ENCODE measurements at regions not wholly inside any gene's neighbourhood (a gene's known extent, or its start where the extent isn't known, plus 50 kb on each side); places are given as distances from the start of the nearest gene placed in this dataset.

- Histone ChIP-seq H3K4me1 (no peaks in the 10 kb centered on the region), H3K27me3 (no peaks in the 10 kb centered on the region), H3K27ac (no peak overlapping the region), H3K4me3 (no peak overlapping the region), H3K36me3 (no peaks in the 10 kb centered on the region), H3K9me3 (no peaks in the 10 kb centered on the region)
- whole genome bisulfite sequencing, 2 donors, result 69 to 74% methylated on average over 6 of the region's 6 CpGs
- TF ChIP-seq CTCF (IDR thresholded peaks at IDR 0.05) (no peak), POLR2A (IDR thresholded peaks at IDR 0.05) (no peak)
- intact Hi-C loops (cut with DNase I), result no loop called here
- no peak for DNase-seq
Measured at GRCh38 chr2:15072836-15073235, 440.3 kb downstream of the LRATD1 start.

GRCh38 chr2:15073664-15074063, 441.1 kb downstream of the LRATD1 start:
- no peaks in the 10 kb centered on the region for H3K4me1 ChIP-seq
- intact Hi-C loops (cut with DNase I), result no loop called here
- DNase-seq, result no peak
- no peaks in the 10 kb centered on the region for H3K27me3 ChIP-seq
- H3K36me3 ChIP-seq, result no peaks in the 10 kb centered on the region
- H3K4me3 ChIP-seq, result no peak overlapping the region
- H3K27ac ChIP-seq, result no peak overlapping the region
- no peaks in the 10 kb centered on the region for H3K9me3 ChIP-seq
- 44 to 47% methylated on average over 3 of the region's 3 CpGs for WGBS, 2 donors
- no peak for TF ChIP-seq POLR2A (IDR thresholded peaks at IDR 0.05)
- TF ChIP-seq CTCF (IDR thresholded peaks at IDR 0.05), result no peak

- no peak overlapping the region for H3K27ac ChIP-seq
- no peaks in the 10 kb centered on the region for H3K9me3 ChIP-seq
- no peaks in the 10 kb centered on the region for H3K36me3 ChIP-seq
- H3K4me1 ChIP-seq, result no peaks in the 10 kb centered on the region
- no peak overlapping the region for H3K4me3 ChIP-seq
- DNase-seq, result no peak
- TF ChIP-seq CTCF (IDR thresholded peaks at IDR 0.05), result no peak
- no peak for TF ChIP-seq POLR2A (IDR thresholded peaks at IDR 0.05)
- intact Hi-C loops (cut with DNase I), result no loop called here
- no peaks in the 10 kb centered on the region for H3K27me3 ChIP-seq
Measured at GRCh38 chr2:15074319-15074718, 441.8 kb downstream of the LRATD1 start.

- DNase-seq, result no peak
- Histone ChIP-seq H3K9me3 (no peaks in the 10 kb centered on the region), H3K27ac (no peak overlapping the region), H3K36me3 (no peaks in the 10 kb centered on the region), H3K4me1 (no peaks in the 10 kb centered on the region), H3K27me3 (no peaks in the 10 kb centered on the region), H3K4me3 (no peak overlapping the region)
- TF ChIP-seq POLR2A (IDR thresholded peaks at IDR 0.05), result no peak
- TF ChIP-seq CTCF (IDR thresholded peaks at IDR 0.05), result no peak
- intact Hi-C loops (cut with DNase I), result no loop called here
- 69 to 76% methylated on average over 2 of the region's 2 CpGs for WGBS, 2 donors
Measured at GRCh38 chr2:15074751-15075700, 442.5 kb downstream of the LRATD1 start.

GRCh38 chr2:15076668-15077067, 444.2 kb downstream of the LRATD1 start:
- intact Hi-C loops (cut with DNase I), result no loop called here
- Histone ChIP-seq H3K4me1 (no peaks in the 10 kb centered on the region), H3K4me3 (no peak overlapping the region), H3K27me3 (no peaks in the 10 kb centered on the region), H3K36me3 (no peaks in the 10 kb centered on the region), H3K27ac (no peak overlapping the region), H3K9me3 (no peaks in the 10 kb centered on the region)
- TF ChIP-seq CTCF (IDR thresholded peaks at IDR 0.05) (no peak), POLR2A (IDR thresholded peaks at IDR 0.05) (no peak)
- no peak for DNase-seq
